Colonic mucosa (tissue), 4 donors: ENCODE measurements at regions not wholly inside any gene's neighbourhood (a gene's known extent, or its start where the extent isn't known, plus 50 kb on each side); places are given as distances from the start of the nearest gene placed in this dataset.

Experiments
- DNase-seq: peaks from one replicate; pipeline ENCODE4 v3.0.0-alpha.2; 2020
- H3K27ac ChIP-seq: fragments of 200-600 bp; one replicate; pipeline ENCODE4 v1.8.0; 2021
- H3K27me3 ChIP-seq: fragments of 200-600 bp; one replicate; pipeline ENCODE4 v1.8.0; 2021
- H3K36me3 ChIP-seq: fragments of 200-600 bp; one replicate; pipeline ENCODE4 v1.8.0; 2021
- H3K4me1 ChIP-seq: fragments of 200-600 bp; one replicate; pipeline ENCODE4 v1.8.0; 2021; ENCODE audit warnings: mild to moderate bottlenecking
- H3K4me3 ChIP-seq: fragments of 200-600 bp; one replicate; pipeline ENCODE4 v1.8.0; 2021
- H3K9ac ChIP-seq, 2 donors: one replicate each; pipeline ENCODE4 v1.7.0; 2013; ENCODE audit warnings: control low read depth in 2 of 2, low read depth in 2 of 2, low read length in 2 of 2
- H3K9me3 ChIP-seq: fragments of 200-600 bp; one replicate; pipeline ENCODE4 v1.8.0; 2021
- intact Hi-C: fragments of 100-400 bp; cut with DNase I; formaldehyde crosslinking; loops from one replicate; pipeline ENCODE4 v1.14.1; 2022
- TF ChIP-seq, protein P1 (sequence below): fragments of 200-600 bp; IDR thresholded peaks from one replicate; pipeline ENCODE4 v1.8.0; 2022; ENCODE audit warnings: antibody characterized with exemption, mild to moderate bottlenecking
- donor health status: healthy.
- donor health status: DM: no; HTN: no; CAD: no.
- donor health status: DM: no; HTN: no; CAD: no.

DNA sequence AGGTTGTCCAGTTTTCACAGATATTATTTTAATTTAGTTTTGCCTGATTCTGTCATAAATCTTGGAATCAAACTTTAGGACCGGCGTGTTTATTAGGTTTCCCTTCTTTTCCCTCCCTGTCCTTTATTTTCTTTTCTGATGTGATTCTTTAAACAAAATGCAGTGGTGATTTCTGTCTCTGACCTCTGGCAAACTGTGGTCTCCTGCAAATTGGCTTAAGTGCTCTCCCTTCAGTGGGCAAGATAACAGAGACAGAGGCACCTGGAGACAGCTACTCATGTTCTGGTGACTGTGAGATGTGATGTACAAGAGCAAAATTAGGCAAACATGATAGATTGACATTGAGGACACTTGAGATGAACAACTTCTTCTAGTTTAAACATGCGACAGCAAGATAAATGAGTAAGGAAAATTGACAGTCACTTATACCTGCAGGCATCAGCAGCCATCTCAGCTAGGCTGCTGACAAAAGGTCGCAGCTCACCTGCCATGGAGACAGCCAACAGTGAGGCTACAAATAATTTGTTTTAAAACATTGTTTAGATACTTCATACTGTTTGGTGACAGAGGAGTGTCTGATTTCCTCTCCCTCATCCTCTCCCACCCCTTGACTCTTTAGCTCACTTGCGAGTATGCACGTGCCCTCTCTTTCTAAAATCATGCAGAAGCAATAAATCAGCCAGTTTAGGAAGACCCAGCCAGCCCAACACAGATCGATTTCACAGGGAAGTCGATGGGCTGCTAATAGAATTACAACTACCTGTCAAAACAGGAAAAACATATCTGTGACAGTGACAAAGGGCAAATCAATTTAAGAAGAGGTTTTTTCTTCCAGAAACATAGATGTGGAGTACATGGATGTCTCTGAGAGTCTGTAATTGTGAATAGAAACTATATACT is 63.4 kb upstream of the MAP3K7 start:
- Histone ChIP-seq H3K4me3 (no peak overlapping the region), H3K27me3 (no peaks in the 10 kb centered on the region), H3K9me3 (no peaks in the 10 kb centered on the region), H3K27ac (no peak overlapping the region), H3K4me1 (no peaks in the 10 kb centered on the region), H3K9ac (no peak overlapping the region), H3K36me3 (no peaks in the 10 kb centered on the region)
- DNase-seq = no peak
- TF ChIP-seq, protein P1, sequence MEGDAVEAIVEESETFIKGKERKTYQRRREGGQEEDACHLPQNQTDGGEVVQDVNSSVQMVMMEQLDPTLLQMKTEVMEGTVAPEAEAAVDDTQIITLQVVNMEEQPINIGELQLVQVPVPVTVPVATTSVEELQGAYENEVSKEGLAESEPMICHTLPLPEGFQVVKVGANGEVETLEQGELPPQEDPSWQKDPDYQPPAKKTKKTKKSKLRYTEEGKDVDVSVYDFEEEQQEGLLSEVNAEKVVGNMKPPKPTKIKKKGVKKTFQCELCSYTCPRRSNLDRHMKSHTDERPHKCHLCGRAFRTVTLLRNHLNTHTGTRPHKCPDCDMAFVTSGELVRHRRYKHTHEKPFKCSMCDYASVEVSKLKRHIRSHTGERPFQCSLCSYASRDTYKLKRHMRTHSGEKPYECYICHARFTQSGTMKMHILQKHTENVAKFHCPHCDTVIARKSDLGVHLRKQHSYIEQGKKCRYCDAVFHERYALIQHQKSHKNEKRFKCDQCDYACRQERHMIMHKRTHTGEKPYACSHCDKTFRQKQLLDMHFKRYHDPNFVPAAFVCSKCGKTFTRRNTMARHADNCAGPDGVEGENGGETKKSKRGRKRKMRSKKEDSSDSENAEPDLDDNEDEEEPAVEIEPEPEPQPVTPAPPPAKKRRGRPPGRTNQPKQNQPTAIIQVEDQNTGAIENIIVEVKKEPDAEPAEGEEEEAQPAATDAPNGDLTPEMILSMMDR = no peak
- intact Hi-C loops = no loop called here

- intact Hi-C loops = no loop called here
- no peaks in the 10 kb centered on the region for H3K4me1 ChIP-seq
- no peak overlapping the region for H3K27ac ChIP-seq
- DNase-seq = no peak
- TF ChIP-seq, protein P1 = no peak
- H3K9ac ChIP-seq = no peak overlapping the region
- H3K36me3 ChIP-seq = no peaks in the 10 kb centered on the region
- H3K27me3 ChIP-seq = no peaks in the 10 kb centered on the region
- H3K4me3 ChIP-seq = no peak overlapping the region
- H3K9me3 ChIP-seq = no peaks in the 10 kb centered on the region
Observed at GRCh38 chr6:90648873-90649272, 62.0 kb upstream of the MAP3K7 start.

GRCh38 chr6:90646940-90647339 is 60.1 kb upstream of the MAP3K7 start:
- no peaks in the 10 kb centered on the region for H3K36me3 ChIP-seq

DNA sequence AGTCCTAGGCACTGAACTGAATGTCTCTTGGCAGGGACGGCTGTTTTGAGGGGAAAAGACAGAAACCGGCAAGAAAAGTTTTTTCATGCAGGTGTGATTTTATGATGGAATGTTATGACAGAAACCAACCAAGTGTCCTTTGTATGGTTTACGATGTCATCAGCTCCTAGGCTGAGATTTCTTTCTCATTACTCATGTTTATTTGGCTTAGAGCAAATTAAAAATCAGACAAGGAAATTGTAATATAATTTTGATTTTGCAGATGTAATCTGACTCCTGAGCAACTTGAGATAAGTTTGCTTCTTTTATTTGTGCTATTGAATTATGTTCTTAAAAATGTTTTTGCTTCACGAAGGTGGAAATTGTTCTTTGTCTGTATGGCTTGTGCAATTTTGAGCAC is 58.8 kb upstream of the MAP3K7 start:
- Histone ChIP-seq H3K9ac (no peak overlapping the region), H3K27me3 (no peaks in the 10 kb centered on the region), H3K4me3 (no peak overlapping the region), H3K4me1 (no peaks in the 10 kb centered on the region), H3K36me3 (no peaks in the 10 kb centered on the region), H3K27ac (no peak overlapping the region), H3K9me3 (no peaks in the 10 kb centered on the region)
- intact Hi-C loops = no loop called here
- TF ChIP-seq, protein P1 = no peak
- no peak for DNase-seq

More at GRCh38 chr6:90646940-90647339, 60.1 kb upstream of the MAP3K7 start:
- TF ChIP-seq, protein P1 = no peak
- Histone ChIP-seq H3K4me3 (no peak overlapping the region), H3K27ac (no peak overlapping the region), H3K9me3 (no peaks in the 10 kb centered on the region), H3K4me1 (no peaks in the 10 kb centered on the region), H3K27me3 (no peaks in the 10 kb centered on the region), H3K9ac (no peak overlapping the region)
- DNase-seq = no peak
- intact Hi-C loops = no loop called here

DNA sequence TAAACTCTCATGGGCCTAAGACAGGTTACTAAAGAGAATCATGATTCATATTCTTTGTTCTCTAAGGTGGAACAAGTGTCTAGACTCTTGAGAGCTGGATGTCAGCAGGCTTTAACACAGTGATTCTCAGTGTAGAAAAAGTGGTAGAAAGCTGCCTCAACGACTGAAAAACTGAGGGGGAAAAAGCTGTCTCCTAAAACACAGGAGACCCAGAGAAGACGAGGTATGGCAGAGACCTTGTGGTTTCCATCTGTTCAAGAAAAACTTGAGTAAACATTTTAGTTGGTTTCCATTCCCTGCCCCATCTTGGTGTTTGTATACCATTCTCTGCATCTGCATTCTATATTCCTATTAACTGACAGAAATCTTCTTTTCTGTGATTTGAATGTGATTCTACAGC is 57.6 kb upstream of the MAP3K7 start:
- Histone ChIP-seq H3K4me1 (no peaks in the 10 kb centered on the region), H3K9ac (no peak overlapping the region), H3K4me3 (no peak overlapping the region), H3K27ac (no peak overlapping the region), H3K9me3 (no peaks in the 10 kb centered on the region), H3K27me3 (no peaks in the 10 kb centered on the region), H3K36me3 (no peaks in the 10 kb centered on the region)
- DNase-seq = no peak
- TF ChIP-seq, protein P1 = no peak
- intact Hi-C loops = no loop called here
